SK-N-SH treated with all-trans-retinoic acid at 6 μM for 48 hours (cell line): ENCODE measurements at regions not wholly inside any gene's neighbourhood (a gene's known extent, or its start where the extent isn't known, plus 50 kb on each side); places are given as distances from the start of the nearest gene placed in this dataset.
A peak's percentile ranks its signal among the peaks of the same experiment; 100 is the strongest.

Experiments used
- ATAC-seq: fragments of 200-7000 bp; cut with Tn5 transposase; 3 replicates; pipeline ENCODE4 v1.9.1; 2020; ENCODE audit warnings: mild to moderate bottlenecking, moderate library complexity
- ARNTL ChIP-seq: fragments of 450-650 bp; formaldehyde crosslinking; IDR thresholded peaks from 2 replicates; pipeline ENCODE4 v1.5.0; 2020; ENCODE audit warnings: low read depth, mild to moderate bottlenecking, moderate library complexity, borderline replicate concordance
- BACH2 ChIP-seq: fragments of 250-450 bp; sonication (Bioruptor Pico); IDR thresholded peaks from 2 replicates; pipeline ENCODE4 v1.9.0; 2021; ENCODE audit warnings: mild to moderate bottlenecking, borderline replicate concordance
- CREB5 ChIP-seq: fragments of 250-450 bp; sonication (Bioruptor Pico); IDR thresholded peaks from 2 replicates; pipeline ENCODE4 v1.5.1; 2020; ENCODE audit warnings: low read depth, mild to moderate bottlenecking, moderate library complexity
- CSDC2 ChIP-seq: fragments of 250-450 bp; sonication (Bioruptor Pico); IDR thresholded peaks from 2 replicates; pipeline ENCODE4 v1.5.0; 2020; ENCODE audit warnings: mild to moderate bottlenecking, moderate library complexity
- CSRNP3 ChIP-seq: fragments of 250-450 bp; sonication (Bioruptor Pico); IDR thresholded peaks from 2 replicates; pipeline ENCODE4 v1.5.1; 2021; ENCODE audit warnings: mild to moderate bottlenecking, moderate library complexity
- ESRRG ChIP-seq: fragments of 250-450 bp; sonication (Bioruptor Pico); IDR thresholded peaks from 2 replicates; pipeline ENCODE4 v1.6.1; 2021; ENCODE audit warnings: mild to moderate bottlenecking
- GLIS3 ChIP-seq: fragments of 250-450 bp; sonication (Bioruptor Pico); IDR thresholded peaks from 2 replicates; pipeline ENCODE4 v1.5.0; 2020; ENCODE audit warnings: mild to moderate bottlenecking, moderate library complexity
- PATZ1 ChIP-seq: fragments of 250-450 bp; sonication (Bioruptor Pico); IDR thresholded peaks from 2 replicates; pipeline ENCODE4 v1.8.0; 2020; ENCODE audit warnings: mild to moderate bottlenecking, moderate library complexity, borderline replicate concordance
- POU6F1 ChIP-seq: fragments of 250-450 bp; sonication (Bioruptor Pico); IDR thresholded peaks from 2 replicates; pipeline ENCODE4 v1.8.0; 2021; ENCODE audit warnings: low read depth, mild to moderate bottlenecking, moderate library complexity, borderline replicate concordance
- PPARA ChIP-seq: fragments of 250-450 bp; sonication (Bioruptor Pico); IDR thresholded peaks from 2 replicates; pipeline ENCODE4 v1.5.0; 2020; ENCODE audit warnings: mild to moderate bottlenecking, borderline replicate concordance
- RARB ChIP-seq: fragments of 250-450 bp; sonication (Bioruptor Pico); IDR thresholded peaks from 2 replicates; pipeline ENCODE4 v1.8.0; 2021; ENCODE audit warnings: mild to moderate bottlenecking, moderate library complexity
- TCF4 ChIP-seq: fragments of 250-450 bp; sonication (Bioruptor Pico); IDR thresholded peaks from 2 replicates; pipeline ENCODE4 v1.8.0; 2021; ENCODE audit warnings: mild to moderate bottlenecking, moderate library complexity, borderline replicate concordance
- TOX ChIP-seq: fragments of 250-450 bp; sonication (Bioruptor Pico); IDR thresholded peaks from 2 replicates; pipeline ENCODE4 v1.8.0; 2021; ENCODE audit warnings: mild to moderate bottlenecking, moderate library complexity, borderline replicate concordance
- TSHZ2 ChIP-seq: fragments of 250-450 bp; sonication (Bioruptor Pico); IDR thresholded peaks from 2 replicates; pipeline ENCODE4 v1.5.0; 2020; ENCODE audit warnings: mild to moderate bottlenecking, moderate library complexity
- ZC3H10 ChIP-seq: fragments of 250-450 bp; sonication (Bioruptor Pico); IDR thresholded peaks from 2 replicates; pipeline ENCODE4 v1.5.1; 2021; ENCODE audit warnings: mild to moderate bottlenecking, moderate library complexity
- ZFP3 ChIP-seq: fragments of 250-450 bp; sonication (Bioruptor Pico); IDR thresholded peaks from 2 replicates; pipeline ENCODE4 v1.5.0; 2020; ENCODE audit warnings: mild to moderate bottlenecking, moderate library complexity
- ZFP30 ChIP-seq: fragments of 450-650 bp; formaldehyde crosslinking; IDR thresholded peaks from 2 replicates; pipeline ENCODE4 v1.5.0; 2022; ENCODE audit warnings: mild to moderate bottlenecking, moderate library complexity
- ZNF565 ChIP-seq: fragments of 450-650 bp; formaldehyde crosslinking; conservative IDR thresholded peaks from 2 replicates; pipeline ENCODE4 v1.5.0; 2020; ENCODE audit warnings: low read depth, mild to moderate bottlenecking, moderate library complexity
- ZNF70 ChIP-seq: fragments of 450-650 bp; formaldehyde crosslinking; IDR thresholded peaks from 2 replicates; pipeline ENCODE4 v1.5.0; 2020; ENCODE audit warnings: mild to moderate bottlenecking, moderate library complexity

GRCh38 chr10:88111294-88111693 is 247.9 kb downstream of the PTEN start (continued):
- TF ChIP-seq POU6F1 (CRISPR knock-in tag) (no peak), ESRRG (CRISPR knock-in tag) (no peak)

- TF ChIP-seq TSHZ2 (CRISPR knock-in tag) (no peak), ZC3H10 (no peak), ZFP3 (CRISPR knock-in tag) (no peak), CSRNP3 (CRISPR knock-in tag) (no peak), RARB (no peak), ZNF70 (CRISPR knock-in tag) (no peak), TOX (CRISPR knock-in tag) (no peak)
- no peak for ATAC-seq
Observed at GRCh38 chr10:88113232-88113631, 249.8 kb downstream of the PTEN start.

- no peak for ATAC-seq
- TF ChIP-seq ARNTL, result no peak
- no peak for TF ChIP-seq PATZ1 (CRISPR knock-in tag)
- no peak for TF ChIP-seq TCF4
- no peak for TF ChIP-seq RARB
Observed at GRCh38 chr10:88113657-88114272, 250.3 kb downstream of the PTEN start.

GRCh38 chr10:88114368-88114767 is 250.9 kb downstream of the PTEN start:
- no peak for TF ChIP-seq GLIS3 (CRISPR knock-in tag)

GRCh38 chr10:88115407-88115806 is 252.0 kb downstream of the PTEN start:
- peak; percentile 65 for ATAC-seq
- TF ChIP-seq POU6F1 (CRISPR knock-in tag) (no peak), PPARA (no peak), RARB (no peak), TOX (CRISPR knock-in tag) (no peak), ESRRG (CRISPR knock-in tag) (no peak), TCF4 (no peak), ZC3H10 (no peak), CREB5 (CRISPR knock-in tag) (no peak), ZFP30 (no peak), BACH2 (CRISPR knock-in tag) (no peak), ZNF565 (no peak), CSDC2 (CRISPR knock-in tag) (no peak)

More at GRCh38 chr10:88114368-88114767, 250.9 kb downstream of the PTEN start:
- peak; percentile 70 for ATAC-seq
